Astrocyte (in vitro differentiated cells and primary cell): ENCODE measurements at regions not wholly inside any gene's neighbourhood (a gene's known extent, or its start where the extent isn't known, plus 50 kb on each side); places are given as distances from the start of the nearest gene placed in this dataset.

Experiments used
- DNase-seq: peaks from one replicate; pipeline ENCODE4 v3.0.0-alpha.2; 2010; ENCODE audit warnings: low read depth
- FAIRE-seq: peaks from 2 replicates; lab custom pipeline; 2011; peaks lifted over from hg19 to GRCh38; lab: Jason Lieb, UNC
- H2AFZ ChIP-seq: 2 replicates; pipeline ENCODE4 v1.6.0; 2012; ENCODE audit warnings: low read depth, low read length, inconsistent platforms
- H3K27ac ChIP-seq: 2 replicates; pipeline ENCODE4 v1.5.1; 2011; ENCODE audit warnings: low read depth, low read length, inconsistent platforms
- H3K27me3 ChIP-seq: 2 replicates; pipeline ENCODE4 v1.6.0; 2011; ENCODE audit warnings: low read length, inconsistent platforms; ENCODE audit not compliant: insufficient read depth
- H3K36me3 ChIP-seq: 2 replicates; pipeline ENCODE4 v1.5.1; 2011; ENCODE audit warnings: low read length, inconsistent platforms; ENCODE audit not compliant: insufficient read depth
- H3K4me1 ChIP-seq: 2 replicates; pipeline ENCODE4 v1.5.1; 2011; ENCODE audit warnings: low read length, inconsistent platforms; ENCODE audit not compliant: insufficient read depth
- H3K4me2 ChIP-seq: 2 replicates; pipeline ENCODE4 v1.6.0; 2012; ENCODE audit warnings: low read length, inconsistent platforms
- H3K4me3 ChIP-seq: 2 replicates; pipeline ENCODE4 v1.5.1; 2011; ENCODE audit warnings: low read depth, mild to moderate bottlenecking, low read length, inconsistent platforms; ENCODE audit not compliant: insufficient read depth
- H3K79me2 ChIP-seq: 2 replicates; pipeline ENCODE4 v1.6.0; 2012; ENCODE audit warnings: mild to moderate bottlenecking, low read length, inconsistent platforms; ENCODE audit not compliant: insufficient read depth
- H3K9ac ChIP-seq: 2 replicates; pipeline ENCODE4 v1.6.0; 2012; ENCODE audit warnings: mild to moderate bottlenecking, low read length, inconsistent platforms
- H3K9me3 ChIP-seq: 2 replicates; pipeline ENCODE4 v1.5.1; 2012; ENCODE audit warnings: low read depth, mild to moderate bottlenecking, low read length, inconsistent platforms; ENCODE audit not compliant: insufficient read depth
- H4K20me1 ChIP-seq: 2 replicates; pipeline ENCODE4 v1.6.0; 2012; ENCODE audit warnings: low read length, inconsistent platforms; ENCODE audit not compliant: insufficient read depth
- H3K27ac Mint-ChIP-seq: one replicate; pipeline ENCODE4 v1.8.0; 2021; ENCODE audit warnings: mild to moderate bottlenecking, mixed read lengths; ENCODE audit not compliant: unreplicated experiment
- H3K27me3 Mint-ChIP-seq: one replicate; pipeline ENCODE4 v1.8.0; 2021; ENCODE audit warnings: low read depth, mixed read lengths; ENCODE audit not compliant: unreplicated experiment
- H3K36me3 Mint-ChIP-seq: one replicate; pipeline ENCODE4 v1.8.0; 2021; ENCODE audit warnings: low read depth, mixed read lengths; ENCODE audit not compliant: unreplicated experiment
- H3K4me1 Mint-ChIP-seq: one replicate; pipeline ENCODE4 v1.8.0; 2021; ENCODE audit warnings: low read depth, mixed read lengths; ENCODE audit not compliant: unreplicated experiment
- H3K4me3 Mint-ChIP-seq: one replicate; pipeline ENCODE4 v1.8.0; 2021; ENCODE audit warnings: mild to moderate bottlenecking, moderate library complexity, mixed read lengths; ENCODE audit not compliant: unreplicated experiment
- H3K9me3 Mint-ChIP-seq: one replicate; pipeline ENCODE4 v1.8.0; 2021; ENCODE audit warnings: mild to moderate bottlenecking, mixed read lengths; ENCODE audit not compliant: unreplicated experiment
- EZH2 ChIP-seq: IDR thresholded peaks from 2 replicates; pipeline ENCODE4 v1.6.1; 2012; ENCODE audit warnings: mild to moderate bottlenecking, low read length, inconsistent platforms; ENCODE audit not compliant: insufficient read depth
- TF ChIP-seq, protein P1 (sequence below): IDR thresholded peaks from 2 replicates; pipeline ENCODE4 v1.5.1; 2011; ENCODE audit warnings: low read depth, mild to moderate bottlenecking, inconsistent platforms, low read length, moderate library complexity; ENCODE audit not compliant: insufficient read depth

DNA sequence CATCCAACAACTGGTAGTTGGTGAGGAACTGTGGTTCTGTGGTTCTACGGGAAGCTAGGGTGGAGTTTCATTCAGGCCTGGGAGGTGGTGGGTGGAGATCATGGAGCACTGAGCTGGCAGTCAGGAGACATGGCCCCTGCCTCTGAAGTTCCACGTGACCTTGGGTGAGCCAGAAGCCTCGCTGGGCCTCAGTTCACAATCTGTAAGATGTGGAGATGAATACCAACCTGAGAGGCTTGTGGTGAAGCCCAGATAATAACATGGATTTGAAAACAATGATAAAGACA is 177.9 kb downstream of the MACROH2A1 start:
- no peak overlapping the region for H2AFZ ChIP-seq
- Mint-ChIP-seq H3K4me1 (no peaks in the 10 kb centered on the region), H3K9me3 (peaks cover 19% of the 10 kb centered on the region), H3K27ac (no peak overlapping the region), H3K4me3 (no peak overlapping the region), H3K27me3 (peaks cover 53% of the 10 kb centered on the region), H3K36me3 (peaks cover 5% of the 10 kb centered on the region)
- TF ChIP-seq, protein P1, sequence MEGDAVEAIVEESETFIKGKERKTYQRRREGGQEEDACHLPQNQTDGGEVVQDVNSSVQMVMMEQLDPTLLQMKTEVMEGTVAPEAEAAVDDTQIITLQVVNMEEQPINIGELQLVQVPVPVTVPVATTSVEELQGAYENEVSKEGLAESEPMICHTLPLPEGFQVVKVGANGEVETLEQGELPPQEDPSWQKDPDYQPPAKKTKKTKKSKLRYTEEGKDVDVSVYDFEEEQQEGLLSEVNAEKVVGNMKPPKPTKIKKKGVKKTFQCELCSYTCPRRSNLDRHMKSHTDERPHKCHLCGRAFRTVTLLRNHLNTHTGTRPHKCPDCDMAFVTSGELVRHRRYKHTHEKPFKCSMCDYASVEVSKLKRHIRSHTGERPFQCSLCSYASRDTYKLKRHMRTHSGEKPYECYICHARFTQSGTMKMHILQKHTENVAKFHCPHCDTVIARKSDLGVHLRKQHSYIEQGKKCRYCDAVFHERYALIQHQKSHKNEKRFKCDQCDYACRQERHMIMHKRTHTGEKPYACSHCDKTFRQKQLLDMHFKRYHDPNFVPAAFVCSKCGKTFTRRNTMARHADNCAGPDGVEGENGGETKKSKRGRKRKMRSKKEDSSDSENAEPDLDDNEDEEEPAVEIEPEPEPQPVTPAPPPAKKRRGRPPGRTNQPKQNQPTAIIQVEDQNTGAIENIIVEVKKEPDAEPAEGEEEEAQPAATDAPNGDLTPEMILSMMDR: no peak
- TF ChIP-seq EZH2: no peak
- no peak overlapping the region for H3K4me3 ChIP-seq
- no peak for FAIRE-seq
- peaks cover 7% of the 10 kb centered on the region for H3K27me3 ChIP-seq
- H3K36me3 ChIP-seq: no peaks in the 10 kb centered on the region
- no peaks in the 10 kb centered on the region for H4K20me1 ChIP-seq
- H3K9ac ChIP-seq: no peak overlapping the region
- no peaks in the 10 kb centered on the region for H3K79me2 ChIP-seq
- no peaks in the 10 kb centered on the region for H3K4me1 ChIP-seq
- H3K9me3 ChIP-seq: no peaks in the 10 kb centered on the region
- H3K27ac ChIP-seq: no peak overlapping the region
- no peak overlapping the region for H3K4me2 ChIP-seq
- no peak for DNase-seq

DNA sequence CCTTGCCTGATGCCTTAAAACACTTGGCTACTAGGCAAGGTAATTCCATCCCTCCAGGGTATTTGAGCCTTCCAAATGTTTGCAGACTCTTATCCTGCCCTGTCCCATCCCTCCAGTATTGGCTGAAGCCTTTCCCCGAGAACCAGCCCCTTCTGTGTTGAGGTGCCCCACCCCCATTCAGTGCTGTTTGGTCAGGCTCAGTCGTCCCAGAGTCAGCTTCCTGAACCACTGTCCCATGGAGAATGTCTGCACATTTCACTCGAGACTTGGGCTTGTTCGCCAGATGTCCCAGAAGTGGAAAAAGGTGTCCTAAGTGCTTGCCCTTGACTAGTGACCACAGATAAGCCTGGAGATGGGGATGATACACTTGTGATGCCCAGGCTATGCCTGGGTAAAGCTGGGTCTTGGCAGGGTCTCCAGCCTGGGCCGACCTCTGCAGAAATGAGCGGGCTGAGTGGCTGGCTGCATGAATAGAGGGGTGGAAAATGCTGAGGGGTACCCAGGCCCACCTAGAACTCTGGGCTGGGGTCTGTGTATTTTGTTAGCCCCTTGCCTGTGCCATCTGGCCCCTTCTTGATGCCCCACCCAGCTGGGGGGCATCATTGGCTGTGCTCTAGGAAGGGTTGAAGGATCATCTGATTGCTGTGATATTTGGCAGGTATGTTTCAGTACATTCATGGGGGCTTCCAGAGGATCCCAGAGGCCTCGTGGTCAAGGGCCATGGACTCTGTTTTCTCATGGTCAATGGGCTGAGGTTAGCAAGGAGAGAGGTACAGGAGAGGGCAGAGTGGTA is 178.4 kb downstream of the MACROH2A1 start:
- H3K27me3 Mint-ChIP-seq: peaks cover 57% of the 10 kb centered on the region
- H3K4me3 Mint-ChIP-seq: no peak overlapping the region
- no peaks in the 10 kb centered on the region for H3K4me1 Mint-ChIP-seq
- H3K4me2 ChIP-seq: no peak overlapping the region
- H3K9me3 Mint-ChIP-seq: peaks cover 19% of the 10 kb centered on the region
- no peak for DNase-seq
- H3K9ac ChIP-seq: no peak overlapping the region
- H3K4me3 ChIP-seq: no peak overlapping the region
- no peaks in the 10 kb centered on the region for H3K4me1 ChIP-seq
- no peak overlapping the region for H3K27ac Mint-ChIP-seq
- no peaks in the 10 kb centered on the region for H3K9me3 ChIP-seq
- no peak overlapping the region for H3K27ac ChIP-seq
- no peak overlapping the region for H2AFZ ChIP-seq
- peaks cover 4% of the 10 kb centered on the region for H3K27me3 ChIP-seq
- no peaks in the 10 kb centered on the region for H4K20me1 ChIP-seq
- no peaks in the 10 kb centered on the region for H3K79me2 ChIP-seq
- peaks cover 6% of the 10 kb centered on the region for H3K36me3 Mint-ChIP-seq
- no peak for FAIRE-seq
- TF ChIP-seq EZH2: no peak
- TF ChIP-seq, protein P1: no peak
- H3K36me3 ChIP-seq: no peaks in the 10 kb centered on the region

DNA sequence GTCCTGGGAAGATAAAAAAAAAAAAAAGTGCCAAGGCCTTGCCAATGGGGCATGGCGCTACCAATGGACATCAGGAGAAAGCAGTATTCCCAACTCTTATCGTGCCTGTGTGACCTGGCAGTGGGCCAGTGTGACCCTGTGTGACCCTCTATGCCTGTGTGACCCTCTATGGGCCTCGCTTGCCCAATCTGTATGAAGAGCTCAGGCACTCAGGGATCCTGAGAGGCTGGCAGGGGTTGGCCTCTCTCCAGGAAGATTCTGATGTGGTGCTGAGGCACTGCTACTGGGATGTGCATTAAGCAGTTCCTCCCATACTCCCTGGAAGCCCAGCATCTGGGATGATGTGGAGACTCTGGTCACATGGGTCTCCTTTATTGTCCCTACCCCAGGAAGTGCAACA is 179.2 kb downstream of the MACROH2A1 start:
- Histone ChIP-seq H4K20me1 (no peaks in the 10 kb centered on the region), H3K4me1 (no peaks in the 10 kb centered on the region), H3K9ac (no peak overlapping the region), H3K79me2 (no peaks in the 10 kb centered on the region), H3K27ac (no peak overlapping the region), H3K36me3 (no peaks in the 10 kb centered on the region), H3K9me3 (no peaks in the 10 kb centered on the region), H3K4me3 (no peak overlapping the region), H3K4me2 (no peak overlapping the region), H3K27me3 (peaks cover 4% of the 10 kb centered on the region), H2AFZ (no peak overlapping the region)
- H3K36me3 Mint-ChIP-seq: peaks cover 4% of the 10 kb centered on the region
- TF ChIP-seq EZH2: no peak
- TF ChIP-seq, protein P1: no peak
- no peak for FAIRE-seq
- H3K9me3 Mint-ChIP-seq: peaks cover 19% of the 10 kb centered on the region
- H3K4me1 Mint-ChIP-seq: no peaks in the 10 kb centered on the region
- peaks cover 56% of the 10 kb centered on the region for H3K27me3 Mint-ChIP-seq
- no peak overlapping the region for H3K4me3 Mint-ChIP-seq
- DNase-seq: no peak
- no peak overlapping the region for H3K27ac Mint-ChIP-seq
